CD4-positive, CD25-positive, alpha-beta regulatory T cell (primary cell): ENCODE measurements at regions not wholly inside any gene's neighbourhood (a gene's known extent, or its start where the extent isn't known, plus 50 kb on each side); places are given as distances from the start of the nearest gene placed in this dataset.
"Not testable (repeated sequence)": the region's sequence is repeated elsewhere in the genome, so short reads cannot be mapped to it uniquely, and the experiment has no call there.

ENCODE experiments used
- ATAC-seq, 2 donors: fragments of 150-1000 bp; cut with Tn5 transposase; one replicate each; pipeline ENCODE4 v1.10.0; 2021; ENCODE audit warnings: low read depth in 2 of 2, moderate number of reproducible peaks in 2 of 2, moderate library complexity in 1 of 2
- DNase-seq, 3 donors: peaks; one replicate each; pipeline versions ENCODE4 v3.0.0 to v3.0.0-alpha.2; 2012 to 2022; ENCODE audit warnings: mixed read lengths in 1 of 3
- H3K27ac ChIP-seq: one replicate; pipeline ENCODE4 v1.7.0; 2013; ENCODE audit warnings: mild to moderate bottlenecking, low read length; ENCODE audit not compliant: insufficient read depth, poor library complexity, severe bottlenecking
- H3K27me3 ChIP-seq: one replicate; pipeline ENCODE4 v1.7.0; 2013; ENCODE audit warnings: low read length; ENCODE audit not compliant: control insufficient read depth, insufficient read depth
- H3K36me3 ChIP-seq: one replicate; pipeline ENCODE4 v1.7.0; 2013; ENCODE audit warnings: mild to moderate bottlenecking, low read length, moderate library complexity; ENCODE audit not compliant: control insufficient read depth, insufficient read depth
- H3K4me1 ChIP-seq: 2 replicates; pipeline ENCODE4 v1.7.0; 2013; ENCODE audit warnings: mild to moderate bottlenecking, low read length; ENCODE audit not compliant: insufficient read depth, control insufficient read depth, poor library complexity, severe bottlenecking
- H3K4me3 ChIP-seq: one replicate; pipeline ENCODE4 v1.7.0; 2013; ENCODE audit warnings: low read depth, mild to moderate bottlenecking, low read length, moderate library complexity
- H3K9me3 ChIP-seq, 2 experiments: 1 replicate in 1 of 2; 2 replicates in 1 of 2; pipeline ENCODE4 v1.7.0; 2013; ENCODE audit warnings: low read length in 2 of 2, mild to moderate bottlenecking in 1 of 2, moderate library complexity in 1 of 2; ENCODE audit not compliant: control insufficient read depth in 2 of 2
- H3K27ac Mint-ChIP-seq, 3 donors: one replicate each; pipeline ENCODE4 v1.8.0; 2020 to 2022; ENCODE audit warnings: mild to moderate bottlenecking in 3 of 3, mixed read lengths in 3 of 3, moderate library complexity in 2 of 3
- H3K27me3 Mint-ChIP-seq: one replicate; pipeline ENCODE4 v1.8.0; 2022; ENCODE audit warnings: mild to moderate bottlenecking, mixed read lengths
- H3K36me3 Mint-ChIP-seq: one replicate; pipeline ENCODE4 v1.8.0; 2020; ENCODE audit warnings: mixed read lengths
- H3K4me1 Mint-ChIP-seq, 4 donors: one replicate each; pipeline ENCODE4 v1.8.0; 2020 to 2022; ENCODE audit warnings: mixed read lengths in 4 of 4, mild to moderate bottlenecking in 1 of 4
- H3K4me3 Mint-ChIP-seq, 4 donors: one replicate each; pipeline ENCODE4 v1.8.0; 2020 to 2022; ENCODE audit warnings: mild to moderate bottlenecking in 4 of 4, mixed read lengths in 4 of 4, moderate library complexity in 3 of 4
- H3K9me3 Mint-ChIP-seq, 7 donors: one replicate each; pipeline ENCODE4 v1.8.0; 2020 to 2022; ENCODE audit warnings: mixed read lengths in 7 of 7, mild to moderate bottlenecking in 3 of 7, moderate library complexity in 2 of 7

DNA sequence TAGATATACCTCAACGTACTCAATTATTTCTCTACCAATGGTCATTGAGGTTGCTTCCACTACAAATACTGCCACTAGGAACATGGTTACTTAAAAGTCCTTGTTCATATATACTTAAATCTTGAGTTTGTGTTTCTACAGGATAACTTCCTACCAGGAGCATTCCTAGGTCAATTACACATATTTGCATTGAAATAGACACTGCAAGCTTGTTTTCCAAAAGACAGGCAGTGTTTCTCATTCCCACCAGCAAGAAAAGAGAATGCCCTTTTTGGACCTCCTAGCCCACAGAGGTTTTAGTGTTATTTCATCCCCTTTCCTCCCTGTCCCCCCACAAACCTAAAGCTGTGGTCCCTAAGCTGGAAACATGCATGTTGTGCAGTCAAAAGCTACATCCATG lies 177.3 kb downstream of the ID4 start:
- ATAC-seq (no peak), DNase-seq (no peak)
- H3K4me3 ChIP-seq = no peak overlapping the region
- H3K4me1 ChIP-seq = no peaks in the 10 kb centered on the region
- no peak overlapping the region for H3K27ac ChIP-seq
- Mint-ChIP-seq H3K9me3 (no peaks in the 10 kb centered on the region), H3K27ac (no peak overlapping the region), H3K27me3 (peaks cover 11% of the 10 kb centered on the region), H3K4me3 (no peak overlapping the region), H3K4me1 (no peaks in the 10 kb centered on the region), H3K36me3 (no peaks in the 10 kb centered on the region)
- H3K36me3 ChIP-seq = no peaks in the 10 kb centered on the region
- no peaks in the 10 kb centered on the region for H3K9me3 ChIP-seq
- H3K27me3 ChIP-seq = no peaks in the 10 kb centered on the region

DNA sequence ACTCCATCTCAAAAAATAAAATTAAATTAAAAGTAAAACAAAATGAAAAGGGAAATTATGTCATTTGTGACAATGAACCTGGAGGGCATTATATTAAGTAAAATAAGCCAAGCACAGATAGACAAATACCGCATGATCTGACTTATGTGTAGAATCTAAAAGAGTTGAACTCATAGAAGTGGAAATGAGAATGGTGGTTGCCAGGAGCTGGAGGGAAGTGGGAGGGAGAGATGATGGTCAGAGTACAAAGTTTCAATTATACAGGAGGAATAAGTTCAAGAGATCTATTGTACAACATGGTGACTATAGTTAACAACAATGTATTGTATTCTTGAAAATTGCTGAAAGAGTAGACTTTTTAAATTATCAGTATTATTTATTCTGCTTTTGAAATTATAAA lies 183.4 kb downstream of the ID4 start:
- Mint-ChIP-seq H3K4me1 (peaks cover 0 to 20% (median 13%) of the 10 kb centered on the region in 4 donors), H3K36me3 (no peaks in the 10 kb centered on the region), H3K9me3 (peaks cover 0 to 2% (median 0%) of the 10 kb centered on the region in 7 donors), H3K4me3 (no peak overlapping the region), H3K27me3 (peaks cover 21% of the 10 kb centered on the region), H3K27ac (no peak overlapping the region)
- H3K27ac ChIP-seq = no peak overlapping the region
- H3K4me1 ChIP-seq = peaks cover 5% of the 10 kb centered on the region
- peaks cover 2% of the 10 kb centered on the region for H3K27me3 ChIP-seq
- no peak for DNase-seq
- H3K9me3 ChIP-seq = no peaks in the 10 kb centered on the region
- no peak for ATAC-seq
- H3K36me3 ChIP-seq = no peaks in the 10 kb centered on the region
- H3K4me3 ChIP-seq = no peak overlapping the region

DNA sequence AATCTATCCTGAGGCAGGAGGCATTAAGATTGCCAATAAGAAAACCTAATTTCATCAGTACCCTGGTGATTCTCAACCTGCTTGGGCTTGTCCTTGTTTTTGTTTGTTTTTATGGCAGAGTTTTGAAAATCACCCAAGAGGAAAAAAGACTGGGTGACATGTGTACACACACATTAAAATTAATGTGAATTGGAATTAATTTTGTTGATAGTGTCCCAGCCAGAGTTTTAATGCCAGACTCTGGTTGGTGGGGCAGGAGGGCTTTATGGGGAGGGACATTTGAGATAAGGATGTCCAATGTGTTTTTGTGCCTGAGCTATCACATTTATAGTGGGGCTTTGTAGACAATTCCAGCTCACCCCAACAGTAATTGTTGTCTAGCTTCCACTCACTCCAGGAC lies 184.6 kb downstream of the ID4 start:
- H3K4me1 ChIP-seq = peaks cover 5% of the 10 kb centered on the region
- peaks cover 2% of the 10 kb centered on the region for H3K27me3 ChIP-seq
- Mint-ChIP-seq H3K9me3 (peaks cover 0 to 2% (median 0%) of the 10 kb centered on the region in 7 donors), H3K27ac (no peak overlapping the region), H3K27me3 (peaks cover 26% of the 10 kb centered on the region), H3K36me3 (no peaks in the 10 kb centered on the region), H3K4me3 (peak overlapping the region in 1 of 4 donors; percentile 17), H3K4me1 (peaks cover 0 to 20% (median 13%) of the 10 kb centered on the region in 4 donors)
- no peaks in the 10 kb centered on the region for H3K36me3 ChIP-seq
- ATAC-seq = no peak
- DNase-seq = no peak
- no peaks in the 10 kb centered on the region for H3K9me3 ChIP-seq
- H3K27ac ChIP-seq = no peak overlapping the region
- no peak overlapping the region for H3K4me3 ChIP-seq

DNA sequence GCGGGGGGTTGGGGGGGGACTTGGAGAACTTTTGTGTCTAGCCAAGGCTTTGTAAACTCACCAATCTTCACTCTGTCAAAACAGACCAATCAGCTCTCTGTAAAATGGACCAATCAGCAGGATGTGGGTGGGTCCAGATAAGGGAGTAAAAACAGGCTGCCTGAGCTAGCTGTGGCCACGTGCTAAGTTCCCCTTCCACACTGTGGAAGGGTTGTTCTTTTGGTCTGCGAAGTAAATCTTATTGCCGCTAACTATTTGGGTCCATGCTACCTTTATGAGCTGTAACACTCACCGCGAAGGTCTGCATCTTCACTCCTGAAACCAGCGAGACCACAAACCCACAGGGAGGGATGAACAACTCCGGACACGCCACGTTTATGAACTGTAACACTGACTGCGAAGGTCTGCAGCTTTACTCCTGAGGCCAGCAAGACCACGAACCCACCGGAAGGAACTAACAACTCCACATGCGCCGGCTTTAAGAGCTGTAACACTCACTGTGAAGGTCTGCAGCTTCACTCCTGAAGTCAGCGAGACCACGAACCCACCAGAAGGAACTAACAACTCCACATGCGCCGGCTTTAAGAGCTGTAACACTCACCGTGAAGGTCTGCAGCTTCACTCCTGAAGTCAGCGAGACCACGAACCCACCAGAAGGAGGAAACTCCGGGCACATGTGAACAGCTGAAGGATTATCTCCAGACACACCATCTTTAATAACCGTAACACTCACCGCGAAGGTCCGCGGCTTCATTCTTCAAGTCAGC lies 186.6 kb downstream of the ID4 start:
- ATAC-seq (peak in 1 of 2 donors; percentile 31), DNase-seq (peak in 1 of 3 donors; percentile 20)
- not testable (repeated sequence) for H3K27me3 ChIP-seq, H3K4me1 ChIP-seq, H3K36me3 ChIP-seq, H3K9me3 ChIP-seq, H3K27ac ChIP-seq, H3K36me3 Mint-ChIP-seq, H3K9me3 Mint-ChIP-seq
- Mint-ChIP-seq H3K4me3 (peak overlapping the region; percentile 43 to 93 (median 83)), H3K4me1 (peaks cover 0 to 20% (median 13%) of the 10 kb centered on the region in 4 donors), H3K27me3 (peaks cover 41% of the 10 kb centered on the region), H3K27ac (peak overlapping the region in 2 of 3 donors; percentile 37 to 69)
- H3K4me3 ChIP-seq = peak overlapping the region; percentile 62

DNA sequence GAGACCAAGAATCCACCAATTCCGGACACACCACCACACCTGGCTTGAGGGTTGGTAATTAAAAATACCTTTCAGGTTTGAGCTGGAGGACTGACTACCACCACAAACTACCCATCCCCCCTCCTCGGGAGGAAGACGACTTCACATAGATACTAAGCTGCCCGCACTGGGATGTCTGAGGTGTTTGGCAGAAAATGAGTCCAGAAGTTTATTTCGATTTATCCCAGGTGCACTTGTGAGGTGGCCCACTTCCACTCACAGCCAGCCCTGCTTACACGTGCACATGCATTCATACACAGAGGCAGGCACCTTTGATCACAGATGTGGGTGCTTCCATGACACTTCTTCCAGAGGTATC lies 187.1 kb downstream of the ID4 start:
- peaks cover 0 to 20% (median 13%) of the 10 kb centered on the region in 4 donors for H3K4me1 Mint-ChIP-seq
- no peaks in the 10 kb centered on the region for H3K36me3 Mint-ChIP-seq
- H3K27me3 Mint-ChIP-seq = peaks cover 46% of the 10 kb centered on the region
- peak in 1 of 3 donors; percentile 5 for DNase-seq
- H3K36me3 ChIP-seq = no peaks in the 10 kb centered on the region
- peak overlapping the region in 2 of 3 donors; percentile 37 to 69 for H3K27ac Mint-ChIP-seq
- H3K4me1 ChIP-seq = peaks cover 5% of the 10 kb centered on the region
- peaks cover 2% of the 10 kb centered on the region for H3K27me3 ChIP-seq
- H3K4me3 Mint-ChIP-seq = peak overlapping the region; percentile 43 to 93 (median 83)
- H3K9me3 Mint-ChIP-seq = peaks cover 0 to 2% (median 0%) of the 10 kb centered on the region in 7 donors
- H3K4me3 ChIP-seq = peak overlapping the region; percentile 62
- no peak for ATAC-seq
- no peak overlapping the region for H3K27ac ChIP-seq
- no peaks in the 10 kb centered on the region for H3K9me3 ChIP-seq

DNA sequence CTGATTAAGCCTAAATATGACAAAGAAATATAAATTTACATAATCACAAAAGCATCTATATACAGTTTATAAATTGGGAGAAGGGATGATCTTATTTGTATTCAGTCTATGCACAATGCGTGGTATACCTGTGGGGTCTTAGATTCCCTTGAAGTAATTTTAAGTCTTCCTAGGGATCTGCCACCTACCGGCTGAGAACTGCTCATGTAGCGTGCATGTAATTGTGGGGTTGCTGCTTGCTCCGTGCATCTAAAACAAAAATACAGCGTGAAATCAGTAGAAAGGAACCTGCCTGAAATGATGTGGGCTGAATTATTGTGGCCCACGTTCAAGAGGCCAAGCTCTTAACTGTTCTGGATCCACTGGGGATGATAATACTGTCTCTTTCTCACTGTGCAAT lies 187.3 kb downstream of the MBOAT1 start:
- H3K36me3 Mint-ChIP-seq = no peaks in the 10 kb centered on the region
- peak overlapping the region in 2 of 4 donors; percentile 85 to 93 for H3K4me3 Mint-ChIP-seq

DNA sequence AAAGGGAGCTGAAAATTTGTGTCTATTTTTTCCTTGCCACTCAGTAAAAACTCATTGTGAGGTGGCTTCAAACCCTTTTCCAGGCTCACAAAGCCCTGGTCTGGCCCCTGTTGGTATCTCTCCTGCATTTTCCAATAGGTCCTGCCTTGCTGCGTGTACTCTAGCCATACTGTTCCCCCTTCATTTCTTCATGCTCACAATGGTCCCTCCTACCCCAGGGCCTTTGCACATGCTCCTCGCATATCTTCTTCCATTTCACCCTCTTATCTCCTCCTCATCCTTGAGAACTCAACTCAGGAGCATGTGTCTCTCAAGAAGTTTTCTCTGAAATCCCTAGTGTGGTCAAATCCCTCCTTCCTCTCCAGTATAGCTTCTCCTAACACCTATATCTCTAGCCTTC lies 186.6 kb downstream of the MBOAT1 start:
- H3K4me3 Mint-ChIP-seq = no peak overlapping the region
- Histone ChIP-seq H3K27me3 (peaks cover 2% of the 10 kb centered on the region), H3K4me3 (no peak overlapping the region), H3K9me3 (no peaks in the 10 kb centered on the region), H3K36me3 (no peaks in the 10 kb centered on the region), H3K4me1 (peaks cover 5% of the 10 kb centered on the region), H3K27ac (no peak overlapping the region)
- ATAC-seq (no peak), DNase-seq (no peak)
- H3K36me3 Mint-ChIP-seq = no peaks in the 10 kb centered on the region
- peaks cover 0 to 20% (median 13%) of the 10 kb centered on the region in 4 donors for H3K4me1 Mint-ChIP-seq
- H3K9me3 Mint-ChIP-seq = peaks cover 0 to 2% (median 0%) of the 10 kb centered on the region in 7 donors
- H3K27me3 Mint-ChIP-seq = peaks cover 44% of the 10 kb centered on the region
- no peak overlapping the region for H3K27ac Mint-ChIP-seq

More for the DNA sequence above, 187.3 kb downstream of the MBOAT1 start:
- Histone ChIP-seq H3K27me3 (peaks cover 2% of the 10 kb centered on the region), H3K36me3 (no peaks in the 10 kb centered on the region), H3K4me1 (peaks cover 5% of the 10 kb centered on the region), H3K4me3 (no peak overlapping the region), H3K9me3 (no peaks in the 10 kb centered on the region), H3K27ac (no peak overlapping the region)
- Mint-ChIP-seq H3K4me1 (peaks cover 0 to 20% (median 13%) of the 10 kb centered on the region in 4 donors), H3K27me3 (peaks cover 46% of the 10 kb centered on the region), H3K27ac (no peak overlapping the region), H3K9me3 (peaks cover 0 to 2% (median 0%) of the 10 kb centered on the region in 7 donors)
- DNase-seq (no peak), ATAC-seq (no peak)

DNA sequence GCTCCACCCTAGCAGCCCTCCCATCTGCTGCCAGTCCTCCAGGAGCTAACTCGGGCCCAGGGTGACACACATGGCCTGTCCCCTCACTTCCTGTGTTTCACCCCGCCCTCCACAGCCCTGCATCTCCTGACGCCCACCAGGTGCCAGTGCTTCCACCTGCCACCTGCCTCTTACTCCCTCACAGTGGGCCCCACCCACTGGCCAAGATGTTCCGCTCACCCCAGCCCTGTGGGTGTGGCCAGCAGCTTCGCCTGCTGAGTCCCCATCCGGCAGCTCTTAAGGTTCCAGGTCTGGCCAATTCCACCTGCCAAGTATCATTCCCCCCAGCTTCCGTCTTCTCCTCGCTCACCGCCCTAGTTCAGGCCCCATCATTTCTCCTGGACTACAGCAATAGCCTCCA lies 184.1 kb downstream of the MBOAT1 start:
- H3K4me3 ChIP-seq = no peak overlapping the region
- no peak overlapping the region for H3K27ac ChIP-seq
- peaks cover 0 to 2% (median 0%) of the 10 kb centered on the region in 7 donors for H3K9me3 Mint-ChIP-seq
- H3K36me3 ChIP-seq = no peaks in the 10 kb centered on the region
- no peaks in the 10 kb centered on the region for H3K36me3 Mint-ChIP-seq
- peaks cover 46% of the 10 kb centered on the region for H3K27me3 Mint-ChIP-seq
- DNase-seq = no peak
- no peak overlapping the region for H3K27ac Mint-ChIP-seq
- peaks cover 5% of the 10 kb centered on the region for H3K4me1 ChIP-seq
- ATAC-seq = no peak
- no peak overlapping the region for H3K4me3 Mint-ChIP-seq
- H3K27me3 ChIP-seq = peaks cover 2% of the 10 kb centered on the region
- no peaks in the 10 kb centered on the region for H3K9me3 ChIP-seq
- peaks cover 0 to 20% (median 13%) of the 10 kb centered on the region in 4 donors for H3K4me1 Mint-ChIP-seq
